GM18499 (cell line): ENCODE measurements at regions not wholly inside any gene's neighbourhood (a gene's known extent, or its start where the extent isn't known, plus 50 kb on each side); places are given as distances from the start of the nearest gene placed in this dataset.

Experiments
- ATAC-seq: cut with Tn5 transposase; IDR thresholded peaks from one replicate; pipeline ENCODE4 v1.9.1; 2021; ENCODE audit warnings: moderate number of reproducible peaks; ENCODE audit not compliant: insufficient read depth, unreplicated experiment

DNA sequence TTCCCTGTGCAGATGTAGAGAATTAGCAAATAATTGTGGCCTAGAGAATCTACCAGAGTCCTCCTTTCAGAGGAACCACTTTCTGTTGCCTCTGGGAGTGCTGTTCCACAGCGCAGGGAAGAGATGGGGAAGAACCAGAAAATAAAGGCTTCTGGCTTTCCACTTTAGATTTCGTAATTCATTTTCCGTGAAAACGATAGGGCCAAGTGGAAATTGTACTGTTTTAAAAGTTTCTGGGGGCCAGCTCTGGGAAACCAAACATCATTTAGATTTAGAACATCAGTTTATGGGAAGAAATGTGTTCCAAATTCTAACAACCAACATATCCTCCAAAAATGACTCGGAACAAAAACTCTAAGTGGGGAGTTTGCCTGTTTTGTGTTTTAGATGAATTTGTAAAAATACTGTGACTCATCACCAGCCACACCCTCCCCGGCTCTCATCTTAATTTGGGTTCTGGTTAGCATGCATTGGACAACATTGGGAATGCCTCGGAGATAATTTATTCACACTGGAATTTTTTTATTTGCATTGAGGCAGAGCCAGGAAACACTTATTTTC lies 65.2 kb upstream of the LNX1 start:
- no peak for ATAC-seq

DNA sequence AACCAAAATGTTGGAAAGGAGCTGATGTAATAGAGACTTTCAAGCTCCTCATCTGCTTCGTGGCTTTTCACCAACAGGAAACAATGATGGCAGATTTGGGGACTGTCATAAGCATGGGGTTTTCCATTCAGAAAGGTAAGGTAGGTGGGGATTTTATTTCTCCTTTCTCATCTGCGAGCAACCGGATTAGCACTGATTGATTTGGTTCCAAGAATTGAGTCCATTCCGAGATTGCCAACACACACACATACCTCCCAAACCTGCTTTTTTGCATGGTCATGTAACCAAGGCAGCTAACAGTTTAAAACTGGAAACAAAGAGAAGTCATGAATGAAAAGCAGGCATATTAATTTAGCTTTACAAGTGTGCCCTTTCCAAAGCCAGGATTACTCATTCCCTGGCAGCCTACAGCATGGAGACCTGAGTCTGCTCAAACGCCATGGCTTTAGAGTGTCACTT lies 63.0 kb upstream of the LNX1 start:
- no peak for ATAC-seq

DNA sequence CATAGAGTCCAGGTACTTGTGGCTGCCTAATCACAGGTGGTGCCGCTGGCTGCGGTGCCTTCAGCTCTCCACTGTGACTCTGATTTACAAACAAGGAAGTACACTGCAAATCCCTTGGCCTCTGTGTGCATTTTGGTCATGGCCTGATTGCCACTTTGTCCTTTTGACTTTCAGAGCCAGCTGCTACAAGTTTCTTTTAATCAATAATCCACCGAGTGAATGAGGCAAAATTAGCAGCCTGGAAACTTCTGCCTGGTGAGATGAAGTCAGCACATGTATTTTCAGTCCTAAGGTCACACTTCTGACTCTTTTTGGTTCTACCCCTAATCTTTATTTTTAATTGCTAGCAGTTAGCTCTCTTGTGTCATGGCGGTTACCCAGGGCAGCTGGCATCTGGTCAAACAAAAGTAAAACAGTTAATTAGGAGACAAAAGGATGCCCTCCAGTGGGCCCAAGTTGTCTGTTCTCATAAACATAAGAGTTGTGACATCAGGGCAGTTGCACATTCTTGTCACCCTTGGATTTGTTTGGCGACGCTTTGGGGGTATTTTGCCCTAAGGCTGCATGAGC lies 62.3 kb upstream of the LNX1 start:
- no peak for ATAC-seq

DNA sequence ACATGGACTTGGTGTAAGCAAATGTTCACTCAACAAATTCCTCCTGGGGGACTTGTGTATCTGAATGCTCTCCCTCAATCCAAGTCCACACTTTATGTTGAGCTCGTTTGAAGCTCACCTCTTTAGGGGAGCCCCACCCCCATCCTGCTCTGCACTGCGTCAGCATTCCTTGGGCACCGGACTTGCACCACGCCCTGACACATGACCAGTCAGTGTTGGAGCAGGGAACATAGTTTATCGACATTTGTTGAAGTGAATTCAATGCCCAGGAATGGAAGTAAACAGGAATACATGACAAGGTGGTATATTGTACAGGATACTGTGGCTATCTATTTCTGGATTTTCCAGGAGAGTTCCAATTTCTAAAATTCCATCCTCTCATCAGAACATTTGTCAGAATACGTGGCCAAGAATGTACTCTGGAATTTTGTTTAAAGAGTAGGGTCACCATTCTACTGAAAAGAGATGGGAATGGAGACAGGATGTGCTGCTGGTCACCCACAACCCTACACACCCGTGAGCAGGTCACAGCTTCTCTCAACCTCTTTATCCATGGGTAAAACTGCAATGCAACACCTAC lies 60.0 kb upstream of the LNX1 start:
- ATAC-seq: no peak

DNA sequence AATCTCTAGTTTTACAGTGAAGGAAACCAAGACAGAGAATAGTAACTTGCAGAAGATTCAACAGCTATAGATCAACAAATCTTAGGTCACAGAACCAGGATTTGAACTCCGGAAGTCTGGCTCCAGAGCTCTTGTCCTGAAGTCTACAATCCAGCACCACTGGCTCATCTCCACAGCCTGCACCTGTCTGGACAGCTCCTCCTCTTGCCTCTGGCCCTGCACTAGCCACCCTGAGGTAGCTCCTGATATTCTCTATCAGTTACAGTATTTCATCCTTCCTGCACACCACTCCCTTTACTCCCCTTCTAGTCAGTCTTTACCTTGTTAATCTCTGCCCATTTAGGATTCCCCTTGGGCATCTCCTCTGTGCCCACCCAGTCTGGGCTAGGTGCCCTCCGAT lies 58.1 kb upstream of the LNX1 start:
- no peak for ATAC-seq

DNA sequence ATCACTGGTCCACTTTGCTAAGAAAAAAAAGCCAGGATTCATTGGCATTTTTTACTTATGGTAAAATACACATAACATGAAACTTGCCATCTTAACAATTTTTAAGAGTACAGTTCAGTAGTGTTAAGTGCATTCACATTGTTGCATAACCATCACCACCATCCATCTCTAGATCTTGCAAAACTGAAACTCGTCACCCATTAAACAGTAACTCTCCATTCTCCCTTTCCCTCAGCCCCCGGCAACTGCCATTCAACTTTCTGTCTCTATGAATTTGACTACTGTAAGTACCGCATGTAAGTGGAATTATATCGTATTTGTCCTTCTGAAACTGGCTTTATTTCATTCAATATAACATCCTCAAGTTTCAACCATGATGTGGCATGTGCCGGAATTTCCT lies 56.3 kb upstream of the LNX1 start:
- no peak for ATAC-seq

DNA sequence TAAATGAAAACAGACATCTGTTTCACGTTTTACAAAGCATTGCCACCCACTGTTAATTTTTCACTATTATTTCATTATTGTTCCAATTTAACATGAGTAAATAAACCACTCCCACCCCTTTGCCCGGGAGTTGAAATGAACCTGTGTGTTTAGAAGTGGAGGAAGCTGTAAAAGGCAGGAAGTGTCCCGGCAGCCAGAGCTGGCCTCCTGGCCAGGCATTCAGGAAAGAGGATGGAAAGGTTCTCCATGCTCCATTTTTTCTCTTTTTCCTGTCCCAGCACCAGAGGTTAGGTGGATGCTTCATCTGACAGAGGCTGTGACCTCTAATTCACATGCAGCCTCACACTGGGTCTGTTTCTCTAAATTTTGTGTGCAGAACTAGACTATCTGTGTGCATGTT lies 55.5 kb upstream of the LNX1 start:
- ATAC-seq: no peak

DNA sequence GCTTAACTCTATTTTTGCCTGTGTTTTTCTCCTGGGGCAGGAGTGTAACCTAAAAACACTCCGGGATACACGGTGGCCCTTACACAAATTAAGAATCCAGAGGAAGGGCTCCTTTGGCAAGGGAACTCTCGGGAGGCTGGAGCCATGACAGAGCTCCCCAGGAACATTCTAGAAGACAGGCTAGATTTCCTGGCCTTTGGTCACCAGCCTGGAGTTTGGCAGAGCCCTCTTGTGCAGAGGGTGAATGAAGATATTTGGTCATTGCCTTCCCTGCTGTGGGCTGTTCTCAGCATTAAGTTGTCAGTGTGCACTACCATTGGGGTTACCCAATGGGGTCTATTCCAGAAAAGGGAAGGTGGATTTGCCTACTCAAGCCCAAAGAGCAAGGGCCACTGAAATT lies 53.8 kb upstream of the LNX1 start:
- no peak for ATAC-seq

DNA sequence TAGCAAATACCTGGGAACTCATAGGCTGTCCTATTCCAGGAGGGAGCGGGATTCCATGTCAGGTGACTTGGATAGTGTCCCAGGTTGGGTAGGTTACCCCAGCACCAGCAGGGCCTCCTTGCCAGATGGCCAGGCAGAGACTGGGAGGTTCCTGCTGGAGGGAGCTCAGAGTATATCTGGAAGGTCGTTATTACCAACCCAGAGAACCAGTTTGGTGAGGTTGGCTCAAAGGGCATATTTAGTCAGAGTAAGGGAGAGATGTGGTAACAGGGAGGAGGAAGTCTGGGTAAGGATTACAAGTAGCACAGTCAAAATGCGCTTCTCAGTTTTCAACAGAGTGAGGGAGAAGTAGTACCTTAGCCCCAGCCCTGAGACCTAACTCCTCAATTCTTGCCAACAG lies 53.3 kb upstream of the LNX1 start:
- ATAC-seq: no peak
